RWPE1 (cell line): ENCODE measurements at regions not wholly inside any gene's neighbourhood (a gene's known extent, or its start where the extent isn't known, plus 50 kb on each side); places are given as distances from the start of the nearest gene placed in this dataset.

Experiments used
- CTCF ChIA-PET: fragments of 350-600 bp; sonication (Branson Sonifier 250); formaldehyde crosslinking; extraction: SDS; loops from one replicate; lab custom pipeline; 2021; lab: Yijun Ruan, JAX
- POLR2A ChIA-PET: fragments of 400-600 bp; formaldehyde crosslinking; extraction: SDS; loops from one replicate; lab custom pipeline; 2020; ENCODE audit warnings: antibody characterized with exemption; ENCODE audit not compliant: low non-redundant PET; lab: Yijun Ruan, JAX
- DNase-seq: peaks from one replicate; pipeline ENCODE4 v3.0.0; 2012; ENCODE audit warnings: low spot score
- H3K27ac ChIP-seq: fragments of 450-650 bp; 2 replicates; pipeline ENCODE4 v1.5.1; 2017
- CTCF ChIP-seq: fragments of 450-650 bp; conservative IDR thresholded peaks from 2 replicates; pipeline ENCODE4 v1.5.1; 2017; ENCODE audit warnings: low read depth, mild to moderate bottlenecking

- no peak overlapping the region for H3K27ac ChIP-seq
- ChIA-PET POLR2A (no interaction called here), CTCF (no interaction called here)
- no peak for TF ChIP-seq CTCF
- DNase-seq = no peak
These were observed 601.2 kb upstream of the SALL3 start for GRCh38 chr18:78378403-78378802.

- TF ChIP-seq CTCF = no peak
- POLR2A ChIA-PET = no interaction called here
- no peak overlapping the region for H3K27ac ChIP-seq
- DNase-seq = no peak
- CTCF ChIA-PET = no interaction called here
These were observed 600.6 kb upstream of the SALL3 start for GRCh38 chr18:78378983-78379382.

GRCh38 chr18:78390348-78390951 is 589.2 kb upstream of the SALL3 start:
- DNase-seq = no peak
- ChIA-PET POLR2A (no interaction called here), CTCF (no interaction called here)
- no peak overlapping the region for H3K27ac ChIP-seq
- no peak for TF ChIP-seq CTCF

- no peak for DNase-seq
- ChIA-PET CTCF (no interaction called here), POLR2A (no interaction called here)
- H3K27ac ChIP-seq = no peak overlapping the region
- no peak for TF ChIP-seq CTCF
These were observed 588.7 kb upstream of the SALL3 start for GRCh38 chr18:78390952-78391348.

GRCh38 chr18:78393086-78393862 is 586.3 kb upstream of the SALL3 start:
- DNase-seq = no peak
- ChIA-PET POLR2A (no interaction called here), CTCF (interaction anchor here (0.7 kb wide), 1 partner anchor 275 kb away, joined by 3 read pairs; no protein-coding TSS in a partner anchor)
- no peak overlapping the region for H3K27ac ChIP-seq
- no peak for TF ChIP-seq CTCF

GRCh38 chr18:78396077-78396476 is 583.5 kb upstream of the SALL3 start:
- H3K27ac ChIP-seq = no peak overlapping the region
- DNase-seq = no peak
- ChIA-PET POLR2A (no interaction called here), CTCF (no interaction called here)
- no peak for TF ChIP-seq CTCF
